Mammary epithelial cell (primary cell): ENCODE measurements at regions not wholly inside any gene's neighbourhood (a gene's known extent, or its start where the extent isn't known, plus 50 kb on each side); places are given as distances from the start of the nearest gene placed in this dataset.

Source experiments
- CTCF ChIP-seq, 2 donors: IDR thresholded peaks in 1 of 2; conservative IDR thresholded peaks in 1 of 2; 2 replicates each; pipeline ENCODE4 v1.5.1; 2011 to 2012; ENCODE audit warnings: inconsistent platforms in 2 of 2, low read length in 2 of 2, mild to moderate bottlenecking in 2 of 2, control low read depth in 1 of 2, low read depth in 1 of 2; ENCODE audit not compliant: insufficient read depth in 1 of 2; ENCODE audit errors: extremely low read depth in 1 of 2
- EZH2 ChIP-seq: IDR thresholded peaks from 2 replicates; pipeline ENCODE4 v1.6.1; 2012; ENCODE audit warnings: low read length, inconsistent platforms, borderline replicate concordance

DNA sequence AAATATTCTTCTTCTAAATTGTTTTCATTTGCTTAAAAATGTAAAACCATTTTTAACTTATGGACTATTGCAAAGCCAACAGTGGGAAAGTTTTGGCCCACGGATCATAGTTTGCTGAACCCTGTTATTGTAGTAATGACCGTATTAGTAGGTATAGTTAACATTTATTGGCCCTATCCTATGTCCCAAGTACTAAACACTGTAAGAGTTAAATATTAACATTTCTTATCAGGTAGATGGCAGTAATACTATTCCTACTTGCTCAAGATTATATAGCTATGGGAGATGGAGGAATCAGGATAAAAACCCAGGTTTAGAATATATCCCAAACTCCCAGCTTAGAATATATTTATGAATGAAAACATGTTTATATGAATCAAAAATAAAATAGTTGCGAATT lies 993.2 kb downstream of the SORCS3 start:
- no peak for TF ChIP-seq CTCF (conservative IDR thresholded peaks at IDR 0.05 in 1 of 2, IDR thresholded peaks at IDR 0.05 in 1 of 2; ENCODE audit: extremely low read depth in 1 of 2, insufficient read depth in 1 of 2, low read depth in 1 of 2, low read length in 2 of 2)
- no peak for TF ChIP-seq EZH2
